SK-N-MC (cell line): ENCODE measurements at regions not wholly inside any gene's neighbourhood (a gene's known extent, or its start where the extent isn't known, plus 50 kb on each side); places are given as distances from the start of the nearest gene placed in this dataset.

Source experiments
- EZH2 ChIP-seq: fragments of 200-600 bp; sonication (generic); IDR thresholded peaks from one replicate; pipeline ENCODE4 v1.6.1; 2017; ENCODE audit warnings: antibody characterized with exemption
- POLR2AphosphoS5 ChIP-seq: IDR thresholded peaks from 2 replicates; pipeline ENCODE4 v1.6.1; 2012; ENCODE audit warnings: mild to moderate bottlenecking, low read depth, low read length, borderline replicate concordance

GRCh38 chr3:87088993-87089841 lies 98.3 kb upstream of the VGLL3 start:
- no peak for TF ChIP-seq EZH2
- TF ChIP-seq POLR2AphosphoS5 = no peak
